Astrocyte (in vitro differentiated cells and primary cell): ENCODE measurements at regions not wholly inside any gene's neighbourhood (a gene's known extent, or its start where the extent isn't known, plus 50 kb on each side); places are given as distances from the start of the nearest gene placed in this dataset.

Source experiments
- DNase-seq: peaks from one replicate; pipeline ENCODE4 v3.0.0-alpha.2; 2010; ENCODE audit warnings: low read depth
- FAIRE-seq: peaks from 2 replicates; lab custom pipeline; 2011; peaks lifted over from hg19 to GRCh38; lab: Jason Lieb, UNC
- H2AFZ ChIP-seq: 2 replicates; pipeline ENCODE4 v1.6.0; 2012; ENCODE audit warnings: low read depth, low read length, inconsistent platforms
- H3K27ac ChIP-seq: 2 replicates; pipeline ENCODE4 v1.5.1; 2011; ENCODE audit warnings: low read depth, low read length, inconsistent platforms
- H3K27me3 ChIP-seq: 2 replicates; pipeline ENCODE4 v1.6.0; 2011; ENCODE audit warnings: low read length, inconsistent platforms; ENCODE audit not compliant: insufficient read depth
- H3K36me3 ChIP-seq: 2 replicates; pipeline ENCODE4 v1.5.1; 2011; ENCODE audit warnings: low read length, inconsistent platforms; ENCODE audit not compliant: insufficient read depth
- H3K4me1 ChIP-seq: 2 replicates; pipeline ENCODE4 v1.5.1; 2011; ENCODE audit warnings: low read length, inconsistent platforms; ENCODE audit not compliant: insufficient read depth
- H3K4me2 ChIP-seq: 2 replicates; pipeline ENCODE4 v1.6.0; 2012; ENCODE audit warnings: low read length, inconsistent platforms
- H3K4me3 ChIP-seq: 2 replicates; pipeline ENCODE4 v1.5.1; 2011; ENCODE audit warnings: low read depth, mild to moderate bottlenecking, low read length, inconsistent platforms; ENCODE audit not compliant: insufficient read depth
- H3K79me2 ChIP-seq: 2 replicates; pipeline ENCODE4 v1.6.0; 2012; ENCODE audit warnings: mild to moderate bottlenecking, low read length, inconsistent platforms; ENCODE audit not compliant: insufficient read depth
- H3K9ac ChIP-seq: 2 replicates; pipeline ENCODE4 v1.6.0; 2012; ENCODE audit warnings: mild to moderate bottlenecking, low read length, inconsistent platforms
- H3K9me3 ChIP-seq: 2 replicates; pipeline ENCODE4 v1.5.1; 2012; ENCODE audit warnings: low read depth, mild to moderate bottlenecking, low read length, inconsistent platforms; ENCODE audit not compliant: insufficient read depth
- H4K20me1 ChIP-seq: 2 replicates; pipeline ENCODE4 v1.6.0; 2012; ENCODE audit warnings: low read length, inconsistent platforms; ENCODE audit not compliant: insufficient read depth
- H3K27ac Mint-ChIP-seq: one replicate; pipeline ENCODE4 v1.8.0; 2021; ENCODE audit warnings: mild to moderate bottlenecking, mixed read lengths; ENCODE audit not compliant: unreplicated experiment
- H3K27me3 Mint-ChIP-seq: one replicate; pipeline ENCODE4 v1.8.0; 2021; ENCODE audit warnings: low read depth, mixed read lengths; ENCODE audit not compliant: unreplicated experiment
- H3K36me3 Mint-ChIP-seq: one replicate; pipeline ENCODE4 v1.8.0; 2021; ENCODE audit warnings: low read depth, mixed read lengths; ENCODE audit not compliant: unreplicated experiment
- H3K4me1 Mint-ChIP-seq: one replicate; pipeline ENCODE4 v1.8.0; 2021; ENCODE audit warnings: low read depth, mixed read lengths; ENCODE audit not compliant: unreplicated experiment
- H3K4me3 Mint-ChIP-seq: one replicate; pipeline ENCODE4 v1.8.0; 2021; ENCODE audit warnings: mild to moderate bottlenecking, moderate library complexity, mixed read lengths; ENCODE audit not compliant: unreplicated experiment
- H3K9me3 Mint-ChIP-seq: one replicate; pipeline ENCODE4 v1.8.0; 2021; ENCODE audit warnings: mild to moderate bottlenecking, mixed read lengths; ENCODE audit not compliant: unreplicated experiment
- EZH2 ChIP-seq: IDR thresholded peaks from 2 replicates; pipeline ENCODE4 v1.6.1; 2012; ENCODE audit warnings: mild to moderate bottlenecking, low read length, inconsistent platforms; ENCODE audit not compliant: insufficient read depth
- TF ChIP-seq, protein P1 (sequence below): IDR thresholded peaks from 2 replicates; pipeline ENCODE4 v1.5.1; 2011; ENCODE audit warnings: low read depth, mild to moderate bottlenecking, inconsistent platforms, low read length, moderate library complexity; ENCODE audit not compliant: insufficient read depth

- H3K4me3 Mint-ChIP-seq = no peak overlapping the region
- H3K27ac Mint-ChIP-seq = no peak overlapping the region
- H3K9me3 ChIP-seq = no peaks in the 10 kb centered on the region
- no peak for TF ChIP-seq EZH2
- H3K27me3 ChIP-seq = no peaks in the 10 kb centered on the region
- FAIRE-seq (no peak), DNase-seq (peak; percentile 47)
- H4K20me1 ChIP-seq = no peaks in the 10 kb centered on the region
- no peak overlapping the region for H3K4me3 ChIP-seq
- H3K79me2 ChIP-seq = no peaks in the 10 kb centered on the region
- H3K9ac ChIP-seq = no peak overlapping the region
- no peaks in the 10 kb centered on the region for H3K36me3 Mint-ChIP-seq
- peak overlapping the region; percentile 40 for H3K4me2 ChIP-seq
- peaks cover 18% of the 10 kb centered on the region for H3K4me1 Mint-ChIP-seq
- no peak overlapping the region for H3K27ac ChIP-seq
- H2AFZ ChIP-seq = no peak overlapping the region
- H3K4me1 ChIP-seq = peaks cover 9% of the 10 kb centered on the region
- H3K9me3 Mint-ChIP-seq = peaks cover 7% of the 10 kb centered on the region
- H3K27me3 Mint-ChIP-seq = no peaks in the 10 kb centered on the region
- no peaks in the 10 kb centered on the region for H3K36me3 ChIP-seq
Observed at GRCh38 chr5:56358703-56359681, 125.9 kb upstream of the ANKRD55 start.

DNA sequence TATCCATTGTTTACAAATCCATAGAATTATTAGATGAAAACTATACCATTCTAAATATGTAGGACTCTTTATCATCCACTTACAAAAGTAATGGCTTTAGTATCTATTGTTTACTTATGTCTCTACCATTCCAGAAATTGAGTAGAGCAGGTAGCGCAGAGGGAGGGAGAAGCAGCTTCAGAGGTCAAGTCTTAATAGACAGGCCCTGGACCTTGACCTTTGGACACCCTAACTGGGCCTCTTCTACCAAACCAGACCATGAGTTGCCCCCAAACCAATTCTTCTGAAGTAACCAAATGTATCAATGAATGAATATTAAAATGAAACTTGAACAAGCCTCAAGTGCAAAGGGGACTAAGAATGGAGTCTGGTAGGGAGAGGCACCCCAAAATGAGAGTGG lies 124.9 kb upstream of the ANKRD55 start:
- Histone ChIP-seq H2AFZ (no peak overlapping the region), H3K4me3 (no peak overlapping the region), H3K9ac (no peak overlapping the region), H4K20me1 (no peaks in the 10 kb centered on the region), H3K27ac (no peak overlapping the region), H3K9me3 (no peaks in the 10 kb centered on the region), H3K36me3 (no peaks in the 10 kb centered on the region), H3K4me1 (peaks cover 9% of the 10 kb centered on the region), H3K79me2 (no peaks in the 10 kb centered on the region), H3K27me3 (no peaks in the 10 kb centered on the region), H3K4me2 (no peak overlapping the region)
- DNase-seq (no peak), FAIRE-seq (no peak)
- Mint-ChIP-seq H3K4me1 (peaks cover 18% of the 10 kb centered on the region), H3K4me3 (no peak overlapping the region), H3K9me3 (peaks cover 7% of the 10 kb centered on the region), H3K27ac (peak overlapping the region; percentile 28), H3K36me3 (no peaks in the 10 kb centered on the region), H3K27me3 (peaks cover 2% of the 10 kb centered on the region)
- TF ChIP-seq, protein P1, sequence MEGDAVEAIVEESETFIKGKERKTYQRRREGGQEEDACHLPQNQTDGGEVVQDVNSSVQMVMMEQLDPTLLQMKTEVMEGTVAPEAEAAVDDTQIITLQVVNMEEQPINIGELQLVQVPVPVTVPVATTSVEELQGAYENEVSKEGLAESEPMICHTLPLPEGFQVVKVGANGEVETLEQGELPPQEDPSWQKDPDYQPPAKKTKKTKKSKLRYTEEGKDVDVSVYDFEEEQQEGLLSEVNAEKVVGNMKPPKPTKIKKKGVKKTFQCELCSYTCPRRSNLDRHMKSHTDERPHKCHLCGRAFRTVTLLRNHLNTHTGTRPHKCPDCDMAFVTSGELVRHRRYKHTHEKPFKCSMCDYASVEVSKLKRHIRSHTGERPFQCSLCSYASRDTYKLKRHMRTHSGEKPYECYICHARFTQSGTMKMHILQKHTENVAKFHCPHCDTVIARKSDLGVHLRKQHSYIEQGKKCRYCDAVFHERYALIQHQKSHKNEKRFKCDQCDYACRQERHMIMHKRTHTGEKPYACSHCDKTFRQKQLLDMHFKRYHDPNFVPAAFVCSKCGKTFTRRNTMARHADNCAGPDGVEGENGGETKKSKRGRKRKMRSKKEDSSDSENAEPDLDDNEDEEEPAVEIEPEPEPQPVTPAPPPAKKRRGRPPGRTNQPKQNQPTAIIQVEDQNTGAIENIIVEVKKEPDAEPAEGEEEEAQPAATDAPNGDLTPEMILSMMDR = no peak
- no peak for TF ChIP-seq EZH2

- Mint-ChIP-seq H3K9me3 (peaks cover 7% of the 10 kb centered on the region), H3K4me3 (no peak overlapping the region), H3K27me3 (peaks cover 2% of the 10 kb centered on the region), H3K36me3 (no peaks in the 10 kb centered on the region), H3K4me1 (peaks cover 18% of the 10 kb centered on the region), H3K27ac (no peak overlapping the region)
- DNase-seq = no peak
- H3K4me1 ChIP-seq = peaks cover 9% of the 10 kb centered on the region
- H3K4me3 ChIP-seq = no peak overlapping the region
- FAIRE-seq = no peak
- no peaks in the 10 kb centered on the region for H3K27me3 ChIP-seq
- H3K9ac ChIP-seq = no peak overlapping the region
- no peaks in the 10 kb centered on the region for H3K36me3 ChIP-seq
- TF ChIP-seq EZH2 = no peak
- TF ChIP-seq, protein P1 = no peak
- H3K27ac ChIP-seq = no peak overlapping the region
- H3K9me3 ChIP-seq = no peaks in the 10 kb centered on the region
- no peak overlapping the region for H3K4me2 ChIP-seq
- H3K79me2 ChIP-seq = no peaks in the 10 kb centered on the region
- H2AFZ ChIP-seq = no peak overlapping the region
- no peaks in the 10 kb centered on the region for H4K20me1 ChIP-seq
Observed at GRCh38 chr5:56357426-56357825, 124.3 kb upstream of the ANKRD55 start.
